ENCODE measurements at regions not wholly inside any gene's neighbourhood (a gene's known extent, or its start where the extent isn't known, plus 50 kb on each side); places are given as distances from the start of the nearest gene placed in this dataset.

DNA sequence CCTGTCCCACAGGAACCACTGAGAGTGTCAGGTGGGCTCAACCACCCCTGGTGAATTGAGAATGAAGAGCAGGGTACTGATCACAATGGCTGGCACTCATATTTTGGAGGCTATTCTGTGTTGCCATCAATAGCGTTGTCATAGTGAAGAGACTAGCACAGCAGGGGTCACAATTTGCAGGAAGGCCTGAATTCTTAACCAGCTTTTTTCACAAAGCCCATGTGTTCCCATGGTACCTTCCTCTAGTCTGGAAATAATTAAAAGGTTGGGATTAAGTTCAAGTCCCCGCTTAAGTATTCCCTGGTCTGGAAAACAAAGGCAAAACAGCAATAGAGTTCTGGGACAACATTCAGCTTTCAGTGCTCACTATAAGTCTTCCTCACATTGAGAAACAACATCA lies 1051.7 kb downstream of the C4orf33 start:
- Histone ChIP-seq H3K36me3 (ENCODE audit: control insufficient read depth, insufficient read depth, low read length) (no peaks in the 10 kb centered on the region), H4K20me1 (replicated peaks; ENCODE audit: control insufficient read depth, insufficient read depth, low read length) (no peaks in the 10 kb centered on the region), H3K4me1 (replicated peaks in 1 of 2; ENCODE audit: control insufficient read depth in 2 of 2, insufficient read depth in 2 of 2, low read length in 2 of 2) (no peaks in the 10 kb centered on the region), H3K79me2 (ENCODE audit: control insufficient read depth, insufficient read depth, low read length) (no peaks in the 10 kb centered on the region), H3K4me3 (no peak overlapping the region), H3K27ac (ENCODE audit: extremely low read depth, low read depth, low read length) (no peak overlapping the region), H3K4me2 (ENCODE audit: insufficient read depth, low read length) (no peak overlapping the region), H3K9me3 (replicated peaks; ENCODE audit: control insufficient read depth, insufficient read depth, low read depth, low read length) (no peaks in the 10 kb centered on the region), H3K9me1 (ENCODE audit: control insufficient read depth, insufficient read depth, low read length) (no peaks in the 10 kb centered on the region), H3K27me3 (ENCODE audit: control insufficient read depth in 2 of 2, insufficient read depth in 2 of 2, low read length in 2 of 2) (no peaks in the 10 kb centered on the region), H3K9ac (ENCODE audit: insufficient read depth in 1 of 2, low read depth in 2 of 2, low read length in 2 of 2) (no peak overlapping the region), H2AFZ (ENCODE audit: low read depth, low read length) (no peak overlapping the region)
- TF ChIP-seq SLC30A9 (CRISPR knock-in tag; IDR thresholded peaks at IDR 0.05) (no peak), BHLHE40 (IDR thresholded peaks at IDR 0.05; ENCODE audit: low read length) (no peak), ELF1 (tag; IDR thresholded peaks at IDR 0.05) (no peak), RBBP5 (IDR thresholded peaks at IDR 0.05; ENCODE audit: borderline replicate concordance, insufficient read depth, low read length, poor library complexity, severe bottlenecking) (no peak), PHTF2 (CRISPR knock-in tag; IDR thresholded peaks at IDR 0.05) (no peak)
- TF ChIP-seq, protein P1, sequence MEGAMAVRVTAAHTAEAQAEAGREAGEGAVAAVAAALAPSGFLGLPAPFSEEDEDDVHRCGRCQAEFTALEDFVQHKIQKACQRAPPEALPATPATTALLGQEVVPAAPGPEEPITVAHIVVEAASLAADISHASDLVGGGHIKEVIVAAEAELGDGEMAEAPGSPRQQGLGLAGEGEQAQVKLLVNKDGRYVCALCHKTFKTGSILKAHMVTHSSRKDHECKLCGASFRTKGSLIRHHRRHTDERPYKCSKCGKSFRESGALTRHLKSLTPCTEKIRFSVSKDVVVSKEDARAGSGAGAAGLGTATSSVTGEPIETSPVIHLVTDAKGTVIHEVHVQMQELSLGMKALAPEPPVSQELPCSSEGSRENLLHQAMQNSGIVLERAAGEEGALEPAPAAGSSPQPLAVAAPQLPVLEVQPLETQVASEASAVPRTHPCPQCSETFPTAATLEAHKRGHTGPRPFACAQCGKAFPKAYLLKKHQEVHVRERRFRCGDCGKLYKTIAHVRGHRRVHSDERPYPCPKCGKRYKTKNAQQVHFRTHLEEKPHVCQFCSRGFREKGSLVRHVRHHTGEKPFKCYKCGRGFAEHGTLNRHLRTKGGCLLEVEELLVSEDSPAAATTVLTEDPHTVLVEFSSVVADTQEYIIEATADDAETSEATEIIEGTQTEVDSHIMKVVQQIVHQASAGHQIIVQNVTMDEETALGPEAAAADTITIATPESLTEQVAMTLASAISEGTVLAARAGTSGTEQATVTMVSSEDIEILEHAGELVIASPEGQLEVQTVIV (CRISPR knock-in tag; IDR thresholded peaks at IDR 0.05; ENCODE audit: borderline replicate concordance): no peak
- CTCF ChIA-PET (ENCODE audit: low intra/inter-chr PET ratio): no interaction called here
- in situ Hi-C loops (cut with MboI) (no loop called here), intact Hi-C loops (cut with micrococcal nuclease) (no loop called here)
- POLR2A ChIA-PET: no interaction called here
- 0% methylated on average over 2 of the region's 2 CpGs for WGBS (ENCODE audit: insufficient coverage, low coverage, missing lambda C conversion rate)
- no TSS peak for BruUV-seq (replicated peaks)
- DNase-seq (ENCODE audit: extremely low read depth in 1 of 4, low spot score in 3 of 4) (no peak), ATAC-seq (no peak), FAIRE-seq (no peak)
